H1 (cell line): ENCODE measurements at regions not wholly inside any gene's neighbourhood (a gene's known extent, or its start where the extent isn't known, plus 50 kb on each side); places are given as distances from the start of the nearest gene placed in this dataset.

Source experiments
- CTCF ChIA-PET: fragments of 300-600 bp; sonication (Branson Sonifier 250); formaldehyde crosslinking; loops from one replicate; lab custom pipeline; 2021; ENCODE audit not compliant: partially characterized antibody; lab: Charles Lee
- POLR2A ChIA-PET: fragments of 300-600 bp; sonication (Branson Sonifier 250); formaldehyde crosslinking; loops from one replicate; lab custom pipeline; 2021; ENCODE audit warnings: inconsistent platforms; ENCODE audit not compliant: partially characterized antibody; lab: Charles Lee
- DNase-seq, 2 experiments: peaks; one replicate each; pipeline versions ENCODE4 v3.0.0 to v3.0.0-alpha.2; 2010 to 2022; ENCODE audit warnings: low spot score in 2 of 2, low read depth in 1 of 2, mixed read lengths in 1 of 2
- FAIRE-seq: peaks from 2 replicates; lab custom pipeline; 2011; peaks lifted over from hg19 to GRCh38; lab: Jason Lieb, UNC
- H2AFZ ChIP-seq: 2 replicates; pipeline ENCODE4 v1.8.1; 2012; ENCODE audit warnings: low read length, inconsistent platforms
- H2AK5ac ChIP-seq: 2 replicates; pipeline ENCODE4 v1.6.1; 2013; ENCODE audit warnings: low read depth, low read length
- H2BK120ac ChIP-seq: replicated peaks from 2 replicates; pipeline ENCODE3; 2013; ENCODE audit warnings: low read depth, low read length, inconsistent platforms
- H2BK12ac ChIP-seq: 2 replicates; pipeline ENCODE4 v1.6.1; 2013; ENCODE audit warnings: low read depth, low read length
- H2BK15ac ChIP-seq: 2 replicates; pipeline ENCODE4 v1.6.1; 2013; ENCODE audit warnings: low read length
- H2BK20ac ChIP-seq: 2 replicates; pipeline ENCODE4 v1.6.1; 2013; ENCODE audit warnings: low read length
- H2BK5ac ChIP-seq: 2 replicates; pipeline ENCODE4 v1.6.1; 2013; ENCODE audit warnings: low read depth, low read length
- H3K14ac ChIP-seq: 2 replicates; pipeline ENCODE4 v1.6.1; 2013; ENCODE audit warnings: inconsistent platforms; ENCODE audit not compliant: insufficient read length
- H3K18ac ChIP-seq: 2 replicates; pipeline ENCODE4 v1.6.1; 2013; ENCODE audit warnings: low read length; ENCODE audit errors: extremely low read depth
- H3K23ac ChIP-seq: 2 replicates; pipeline ENCODE4 v1.6.1; 2013; ENCODE audit warnings: inconsistent platforms; ENCODE audit not compliant: insufficient read length
- H3K23me2 ChIP-seq: 2 replicates; pipeline ENCODE4 v1.6.1; 2013; ENCODE audit warnings: low read depth, low read length
- H3K27ac ChIP-seq: 2 replicates; pipeline ENCODE4 v1.6.1; 2011; ENCODE audit warnings: low read depth, low read length, inconsistent platforms
- H3K27me3 ChIP-seq, 4 experiments: replicated peaks in 1 of 4; 1 replicate in 1 of 4; 2 replicates in 3 of 4; pipeline versions ENCODE4 v1.6.1 to v1.8.1; 2011 to 2013; ENCODE audit warnings: low read length in 3 of 4, mild to moderate bottlenecking in 3 of 4, inconsistent platforms in 2 of 4, mixed read lengths in 2 of 4, moderate library complexity in 1 of 4; ENCODE audit not compliant: control insufficient read depth in 3 of 4, insufficient read depth in 3 of 4; ENCODE audit errors: extremely low read depth in 1 of 4
- H3K36me3 ChIP-seq, 4 experiments: 2 replicates each; pipeline versions ENCODE4 v1.6.1 to v1.8.1; 2011 to 2013; ENCODE audit warnings: mild to moderate bottlenecking in 4 of 4, low read length in 3 of 4, moderate library complexity in 2 of 4, control low read depth in 1 of 4, inconsistent platforms in 1 of 4; ENCODE audit not compliant: insufficient read depth in 4 of 4, control insufficient read depth in 2 of 4
- H3K4ac ChIP-seq: replicated peaks from 2 replicates; pipeline ENCODE3; 2013; ENCODE audit warnings: low read length, low read depth, mixed read lengths, inconsistent platforms; ENCODE audit not compliant: insufficient read length
- H3K4me1 ChIP-seq, 4 experiments: replicated peaks in 1 of 4; 1 replicate in 1 of 4; 2 replicates in 3 of 4; pipeline versions ENCODE4 v1.6.1 to v1.8.1; 2011 to 2013; ENCODE audit warnings: low read length in 3 of 4, inconsistent platforms in 2 of 4, mixed read lengths in 1 of 4; ENCODE audit not compliant: insufficient read depth in 4 of 4, control insufficient read depth in 3 of 4
- H3K4me2 ChIP-seq, 2 experiments: 2 replicates each; pipeline versions ENCODE4 v1.6.1 to v1.8.1; 2011 to 2013; ENCODE audit warnings: low read depth in 2 of 2, low read length in 2 of 2, control low read depth in 1 of 2, inconsistent platforms in 1 of 2, mild to moderate bottlenecking in 1 of 2; ENCODE audit not compliant: insufficient read depth in 1 of 2
- H3K4me3 ChIP-seq, 4 experiments: fragments of 200-600, 300-600 bp in 1 of 4; sonication (generic), shearing (Covaris generic), sonication (Bioruptor Twin) in 1 of 4; 2 replicates each; pipeline versions ENCODE4 v1.5.1 to v1.8.1; 2011 to 2016; ENCODE audit warnings: low read length in 4 of 4, low read depth in 3 of 4, control low read depth in 2 of 4, inconsistent platforms in 2 of 4, mild to moderate bottlenecking in 2 of 4, mixed read lengths in 1 of 4, moderate library complexity in 1 of 4; ENCODE audit not compliant: insufficient read depth in 2 of 4; ENCODE audit errors: extremely low read depth in 1 of 4
- H3K56ac ChIP-seq: replicated peaks from 2 replicates; pipeline ENCODE3; 2013; ENCODE audit warnings: low read depth, mild to moderate bottlenecking, mixed read lengths, low read length, inconsistent platforms; ENCODE audit not compliant: insufficient read length
- H3K79me1 ChIP-seq: 2 replicates; pipeline ENCODE4 v1.6.1; 2013; ENCODE audit warnings: low read depth, low read length, control low read depth
- H3K79me2 ChIP-seq, 2 experiments: 2 replicates each; pipeline versions ENCODE4 v1.6.1 to v1.8.1; 2012 to 2013; ENCODE audit warnings: low read length in 2 of 2, mild to moderate bottlenecking in 2 of 2, inconsistent platforms in 1 of 2; ENCODE audit not compliant: insufficient read depth in 2 of 2, control insufficient read depth in 1 of 2
- H3K9ac ChIP-seq, 4 experiments: replicated peaks in 1 of 4; 1 replicate in 1 of 4; 2 replicates in 3 of 4; pipeline versions ENCODE4 v1.6.1 to v1.8.1; 2011 to 2013; ENCODE audit warnings: low read depth in 3 of 4, low read length in 3 of 4, control low read depth in 2 of 4, mild to moderate bottlenecking in 2 of 4, moderate library complexity in 2 of 4, inconsistent platforms in 1 of 4; ENCODE audit errors: extremely low read depth in 1 of 4
- H3K9me3 ChIP-seq, 2 experiments: 2 replicates each; pipeline versions ENCODE4 v1.6.1 to v1.8.1; 2012 to 2013; ENCODE audit warnings: mild to moderate bottlenecking in 2 of 2, moderate library complexity in 2 of 2, control low read depth in 1 of 2, inconsistent platforms in 1 of 2, low read depth in 1 of 2, low read length in 1 of 2, mixed read lengths in 1 of 2; ENCODE audit not compliant: insufficient read depth in 2 of 2
- H4K20me1 ChIP-seq, 2 experiments: replicated peaks in 1 of 2; 2 replicates each; pipeline versions ENCODE3 to v1.8.1; 2011 to 2013; ENCODE audit warnings: inconsistent platforms in 2 of 2, low read length in 2 of 2, mild to moderate bottlenecking in 1 of 2; ENCODE audit not compliant: insufficient read depth in 2 of 2, control insufficient read depth in 1 of 2
- H4K5ac ChIP-seq: 2 replicates; pipeline ENCODE4 v1.6.1; 2013; ENCODE audit warnings: low read length, low read depth, mixed read lengths, inconsistent platforms; ENCODE audit not compliant: insufficient read length
- H4K8ac ChIP-seq: 2 replicates; pipeline ENCODE4 v1.8.0; 2013; ENCODE audit warnings: mild to moderate bottlenecking, moderate library complexity, low read length, inconsistent platforms; ENCODE audit not compliant: insufficient read depth; ENCODE audit errors: extremely low read depth
- H4K91ac ChIP-seq: replicated peaks from 2 replicates; pipeline ENCODE3; 2013; ENCODE audit warnings: low read length, mixed read lengths, inconsistent platforms; ENCODE audit not compliant: insufficient read length
- CBX8 ChIP-seq: fragments of 300-800, 300-1000 bp; sonication (generic); IDR thresholded peaks from 2 replicates; pipeline ENCODE4 v1.7.1; 2016; ENCODE audit warnings: low read depth, low read length, borderline replicate concordance
- CEBPB ChIP-seq: IDR thresholded peaks from 2 replicates; pipeline ENCODE4 v1.6.1; 2012; ENCODE audit warnings: low read depth, low read length
- CTBP2 ChIP-seq: IDR thresholded peaks from 2 replicates; pipeline ENCODE4 v1.7.0; 2011; ENCODE audit warnings: borderline replicate concordance, mild to moderate bottlenecking, moderate library complexity, mixed read lengths, low read length; ENCODE audit not compliant: insufficient read depth, insufficient read length
- KDM1A ChIP-seq: fragments of 200-600, 300-600 bp; sonication (generic); IDR thresholded peaks from 2 replicates; pipeline ENCODE4 v1.7.1; 2016; ENCODE audit warnings: mild to moderate bottlenecking, low read length, borderline replicate concordance
- RXRA ChIP-seq: IDR thresholded peaks from 2 replicates; pipeline ENCODE4 v1.6.1; 2011; ENCODE audit warnings: low read depth, mild to moderate bottlenecking, low read length, moderate library complexity; ENCODE audit not compliant: insufficient read depth
- SIRT6 ChIP-seq: IDR thresholded peaks from one replicate; pipeline ENCODE4 v1.7.1; 2012; ENCODE audit warnings: low read length, inconsistent platforms
- SIX5 ChIP-seq: IDR thresholded peaks from 2 replicates; pipeline ENCODE4 v1.6.1; 2011; ENCODE audit warnings: mild to moderate bottlenecking, low read depth, low read length
- SP2 ChIP-seq: IDR thresholded peaks from 2 replicates; pipeline ENCODE4 v1.6.1; 2012; ENCODE audit warnings: mild to moderate bottlenecking, low read length, inconsistent platforms
- SP4 ChIP-seq: IDR thresholded peaks from 2 replicates; pipeline ENCODE4 v1.6.1; 2012; ENCODE audit warnings: low read length, inconsistent platforms
- SRF ChIP-seq: IDR thresholded peaks from 2 replicates; pipeline ENCODE4 v1.6.1; 2011; ENCODE audit warnings: mild to moderate bottlenecking, low read depth, low read length, moderate library complexity
- YY1 ChIP-seq: IDR thresholded peaks from 2 replicates; pipeline ENCODE4 v1.6.1; 2011; ENCODE audit warnings: low read depth, mild to moderate bottlenecking, low read length
- WGBS, 2 experiments: shearing (Covaris generic) in 1 of 2; methylation state at CpG; one replicate each; pipeline versions ENCODE4 v1.1.6 to v1.1.7; 2013 to 2015; ENCODE audit warnings: low lambda C conversion rate in 2 of 2, mixed read lengths in 2 of 2, inconsistent platforms in 1 of 2, low coverage in 1 of 2, missing lambda C conversion rate in 1 of 2; ENCODE audit not compliant: insufficient replicate concordance in 2 of 2, insufficient coverage in 1 of 2, insufficient read length in 1 of 2; ENCODE audit errors: extremely low coverage in 1 of 2, missing lambda C conversion rate in 1 of 2; 5-methylcytosine and 5-hydroxymethylcytosine counted together
- TF ChIP-seq, protein P1 (sequence below): IDR thresholded peaks from 2 replicates; pipeline ENCODE4 v1.6.1; 2011; ENCODE audit warnings: low read depth, mild to moderate bottlenecking, low read length; ENCODE audit not compliant: insufficient read depth
- TF ChIP-seq, protein P2 (sequence below): IDR thresholded peaks from 2 replicates; pipeline ENCODE4 v1.6.1; 2011; ENCODE audit warnings: low read length, improper control_type of control experiment
- TF ChIP-seq, protein P3 (sequence below): IDR thresholded peaks from 2 replicates; pipeline ENCODE4 v1.6.1; 2012; ENCODE audit warnings: inconsistent platforms

GRCh38 chrX:5402461-5402860 lies 826.2 kb downstream of the NLGN4X start:
- no peak for FAIRE-seq
- 93% methylated on average over 2 of the region's 3 CpGs; no CpG with 5 or more reads in 1 of the 2 experiments for WGBS, 2 experiments
- no peak for DNase-seq
- TF ChIP-seq CBX8 = no peak
- TF ChIP-seq YY1 = no peak
- TF ChIP-seq SRF = no peak
- TF ChIP-seq, protein P1, sequence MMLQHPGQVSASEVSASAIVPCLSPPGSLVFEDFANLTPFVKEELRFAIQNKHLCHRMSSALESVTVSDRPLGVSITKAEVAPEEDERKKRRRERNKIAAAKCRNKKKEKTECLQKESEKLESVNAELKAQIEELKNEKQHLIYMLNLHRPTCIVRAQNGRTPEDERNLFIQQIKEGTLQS = no peak
- TF ChIP-seq SIRT6 = no peak
- TF ChIP-seq, protein P2, sequence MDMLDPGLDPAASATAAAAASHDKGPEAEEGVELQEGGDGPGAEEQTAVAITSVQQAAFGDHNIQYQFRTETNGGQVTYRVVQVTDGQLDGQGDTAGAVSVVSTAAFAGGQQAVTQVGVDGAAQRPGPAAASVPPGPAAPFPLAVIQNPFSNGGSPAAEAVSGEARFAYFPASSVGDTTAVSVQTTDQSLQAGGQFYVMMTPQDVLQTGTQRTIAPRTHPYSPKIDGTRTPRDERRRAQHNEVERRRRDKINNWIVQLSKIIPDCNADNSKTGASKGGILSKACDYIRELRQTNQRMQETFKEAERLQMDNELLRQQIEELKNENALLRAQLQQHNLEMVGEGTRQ = no peak
- no peak for TF ChIP-seq CTBP2
- no peak for TF ChIP-seq SP4
- no peak for TF ChIP-seq CEBPB
- TF ChIP-seq SP2 = no peak
- no peak for TF ChIP-seq SIX5
- no peak for TF ChIP-seq RXRA
- TF ChIP-seq, protein P3, sequence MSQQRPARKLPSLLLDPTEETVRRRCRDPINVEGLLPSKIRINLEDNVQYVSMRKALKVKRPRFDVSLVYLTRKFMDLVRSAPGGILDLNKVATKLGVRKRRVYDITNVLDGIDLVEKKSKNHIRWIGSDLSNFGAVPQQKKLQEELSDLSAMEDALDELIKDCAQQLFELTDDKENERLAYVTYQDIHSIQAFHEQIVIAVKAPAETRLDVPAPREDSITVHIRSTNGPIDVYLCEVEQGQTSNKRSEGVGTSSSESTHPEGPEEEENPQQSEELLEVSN = no peak
- TF ChIP-seq KDM1A = no peak

More at GRCh38 chrX:5402461-5402860, 826.2 kb downstream of the NLGN4X start:
- H4K8ac ChIP-seq = no peak overlapping the region
- POLR2A ChIA-PET = no interaction called here
- no peak overlapping the region for H2AK5ac ChIP-seq
- CTCF ChIA-PET = no interaction called here
- H3K79me2 ChIP-seq = no peaks in the 10 kb centered on the region
- no peak overlapping the region for H3K18ac ChIP-seq
- H2BK120ac ChIP-seq = no peak overlapping the region
- no peak overlapping the region for H2BK20ac ChIP-seq
- no peaks in the 10 kb centered on the region for H3K9me3 ChIP-seq
- H2BK15ac ChIP-seq = no peak overlapping the region
- H4K20me1 ChIP-seq = no peaks in the 10 kb centered on the region
- H3K56ac ChIP-seq = no peak overlapping the region
- no peak overlapping the region for H3K23ac ChIP-seq
- H3K36me3 ChIP-seq = no peaks in the 10 kb centered on the region
- H4K5ac ChIP-seq = no peak overlapping the region
- no peaks in the 10 kb centered on the region for H3K23me2 ChIP-seq
- no peaks in the 10 kb centered on the region for H3K4me1 ChIP-seq
- H3K4me3 ChIP-seq = no peak overlapping the region
- no peak overlapping the region for H3K27ac ChIP-seq
- H3K14ac ChIP-seq = no peak overlapping the region
- H3K9ac ChIP-seq = no peak overlapping the region
- no peak overlapping the region for H3K4me2 ChIP-seq
- H2BK5ac ChIP-seq = no peak overlapping the region
- no peaks in the 10 kb centered on the region for H3K79me1 ChIP-seq
- H4K91ac ChIP-seq = no peak overlapping the region
- H2AFZ ChIP-seq = no peak overlapping the region
- no peak overlapping the region for H2BK12ac ChIP-seq
- no peaks in the 10 kb centered on the region for H3K27me3 ChIP-seq
- no peak overlapping the region for H3K4ac ChIP-seq
